Activated CD8-positive, alpha-beta T cell treated with anti-CD3 and anti-CD28 coated beads for 36 hours (primary cell): ENCODE measurements at regions not wholly inside any gene's neighbourhood (a gene's known extent, or its start where the extent isn't known, plus 50 kb on each side); places are given as distances from the start of the nearest gene placed in this dataset.

Experiments used
- ATAC-seq: fragments of 200-7000 bp; cut with Tn5 transposase; one replicate; pipeline ENCODE4 v1.10.0; 2021; ENCODE audit warnings: mild to moderate bottlenecking, moderate library complexity
- CTCF ChIA-PET: fragments of 350-600 bp; sonication (Branson Sonifier 250); formaldehyde crosslinking; loops from one replicate; lab custom pipeline; 2021; ENCODE audit warnings: antibody characterized with exemption; lab: Charles Lee
- POLR2A ChIA-PET: fragments of 350-600 bp; sonication (Branson Sonifier 250); formaldehyde crosslinking; loops from one replicate; lab custom pipeline; 2021; ENCODE audit warnings: antibody characterized with exemption; lab: Charles Lee
- DNase-seq: peaks from one replicate; pipeline ENCODE4 v3.0.0-alpha.2; 2020
- H3K27ac Mint-ChIP-seq: one replicate; pipeline ENCODE4 v1.8.0; 2021; ENCODE audit warnings: mild to moderate bottlenecking, mixed read lengths
- H3K27me3 Mint-ChIP-seq: one replicate; pipeline ENCODE4 v1.8.0; 2021; ENCODE audit warnings: mixed read lengths
- H3K36me3 Mint-ChIP-seq: one replicate; pipeline ENCODE4 v1.8.0; 2021; ENCODE audit warnings: low read depth, mixed read lengths
- H3K4me1 Mint-ChIP-seq: one replicate; pipeline ENCODE4 v1.8.0; 2021; ENCODE audit warnings: low read depth, mixed read lengths
- H3K4me3 Mint-ChIP-seq: one replicate; pipeline ENCODE4 v1.8.0; 2021; ENCODE audit warnings: mild to moderate bottlenecking, moderate library complexity, mixed read lengths
- H3K9me3 Mint-ChIP-seq: one replicate; pipeline ENCODE4 v1.8.0; 2021; ENCODE audit warnings: mixed read lengths
- intact Hi-C: fragments of 100-400 bp; cut with micrococcal nuclease; formaldehyde crosslinking; loops from one replicate; pipeline ENCODE4 v1.10.0; 2022
- TF ChIP-seq, protein P1 (sequence below): fragments of 200-600 bp; IDR thresholded peaks from one replicate; pipeline ENCODE4 v1.8.0; 2022; ENCODE audit warnings: antibody characterized with exemption, mild to moderate bottlenecking

DNA sequence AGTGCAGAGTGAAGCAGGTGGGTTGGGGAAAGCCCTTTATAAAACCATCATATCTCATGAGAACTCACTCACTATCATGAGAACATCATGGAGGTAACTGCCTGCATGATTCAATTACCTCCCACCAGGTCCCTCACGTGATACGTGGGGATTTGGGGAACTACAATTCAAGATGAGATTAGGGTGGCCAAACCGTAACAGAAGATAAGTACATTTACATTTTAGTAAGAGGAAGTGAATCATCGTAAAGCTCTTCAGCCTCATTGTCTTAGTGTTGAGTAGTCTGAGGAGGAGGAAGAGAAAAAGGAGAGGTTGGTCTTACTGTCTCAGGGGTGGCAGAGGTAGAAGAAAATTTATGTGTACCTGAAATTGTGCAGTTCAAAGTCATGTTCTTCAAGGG lies 1053.4 kb upstream of the ADGRL4 start:
- ATAC-seq (no peak), DNase-seq (no peak)
- H3K27me3 Mint-ChIP-seq, result no peaks in the 10 kb centered on the region
- no peak overlapping the region for H3K27ac Mint-ChIP-seq
- TF ChIP-seq, protein P1, sequence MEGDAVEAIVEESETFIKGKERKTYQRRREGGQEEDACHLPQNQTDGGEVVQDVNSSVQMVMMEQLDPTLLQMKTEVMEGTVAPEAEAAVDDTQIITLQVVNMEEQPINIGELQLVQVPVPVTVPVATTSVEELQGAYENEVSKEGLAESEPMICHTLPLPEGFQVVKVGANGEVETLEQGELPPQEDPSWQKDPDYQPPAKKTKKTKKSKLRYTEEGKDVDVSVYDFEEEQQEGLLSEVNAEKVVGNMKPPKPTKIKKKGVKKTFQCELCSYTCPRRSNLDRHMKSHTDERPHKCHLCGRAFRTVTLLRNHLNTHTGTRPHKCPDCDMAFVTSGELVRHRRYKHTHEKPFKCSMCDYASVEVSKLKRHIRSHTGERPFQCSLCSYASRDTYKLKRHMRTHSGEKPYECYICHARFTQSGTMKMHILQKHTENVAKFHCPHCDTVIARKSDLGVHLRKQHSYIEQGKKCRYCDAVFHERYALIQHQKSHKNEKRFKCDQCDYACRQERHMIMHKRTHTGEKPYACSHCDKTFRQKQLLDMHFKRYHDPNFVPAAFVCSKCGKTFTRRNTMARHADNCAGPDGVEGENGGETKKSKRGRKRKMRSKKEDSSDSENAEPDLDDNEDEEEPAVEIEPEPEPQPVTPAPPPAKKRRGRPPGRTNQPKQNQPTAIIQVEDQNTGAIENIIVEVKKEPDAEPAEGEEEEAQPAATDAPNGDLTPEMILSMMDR, result no peak
- ChIA-PET POLR2A (no interaction called here), CTCF (no interaction called here)
- no peaks in the 10 kb centered on the region for H3K36me3 Mint-ChIP-seq
- H3K4me3 Mint-ChIP-seq, result no peak overlapping the region
- H3K4me1 Mint-ChIP-seq, result no peaks in the 10 kb centered on the region
- peaks cover 7% of the 10 kb centered on the region for H3K9me3 Mint-ChIP-seq
- intact Hi-C loops, result no loop called here

DNA sequence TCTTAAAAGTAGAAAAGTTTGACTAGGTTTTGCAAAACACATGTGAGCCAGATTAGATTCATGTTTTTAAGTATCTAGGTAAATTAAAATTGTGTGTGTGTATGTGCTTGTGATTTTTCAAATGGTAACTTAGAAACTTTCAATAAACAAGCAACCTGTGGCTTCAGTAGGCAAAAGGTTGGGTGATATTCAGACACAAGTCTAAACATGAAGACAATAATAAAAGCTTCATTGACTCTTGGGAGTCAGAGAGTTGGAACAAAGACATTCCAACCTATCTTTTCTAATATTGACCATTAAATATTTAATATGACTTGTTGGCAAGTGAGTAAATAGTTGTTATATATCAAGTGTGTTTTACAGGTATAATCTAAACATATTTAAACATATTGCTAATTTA lies 1049.6 kb upstream of the ADGRL4 start:
- Mint-ChIP-seq H3K36me3 (no peaks in the 10 kb centered on the region), H3K4me1 (no peaks in the 10 kb centered on the region), H3K9me3 (peaks cover 13% of the 10 kb centered on the region), H3K4me3 (no peak overlapping the region), H3K27ac (no peak overlapping the region), H3K27me3 (no peaks in the 10 kb centered on the region)
- ChIA-PET POLR2A (no interaction called here), CTCF (no interaction called here)
- no peak for DNase-seq
- TF ChIP-seq, protein P1, result no peak
- no peak for ATAC-seq
- intact Hi-C loops, result no loop called here

DNA sequence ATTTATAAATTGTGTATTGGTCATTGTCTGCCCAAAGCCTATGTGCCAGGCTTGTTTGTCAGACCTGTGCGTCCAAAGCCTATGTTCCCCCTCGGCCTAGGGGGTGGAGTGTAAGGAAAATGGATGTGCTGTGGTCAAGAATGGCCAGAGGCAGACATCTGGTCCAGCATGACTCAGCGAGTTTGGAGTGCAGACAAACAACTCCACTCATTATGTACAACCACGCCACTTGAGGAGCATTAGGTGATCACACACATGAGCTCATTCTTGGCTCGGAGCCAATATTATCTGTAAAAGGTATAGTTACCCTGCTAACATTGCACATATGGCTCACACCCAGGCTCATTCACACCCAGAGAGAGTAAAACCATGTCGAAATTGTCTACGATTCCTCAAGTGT lies 1047.6 kb upstream of the ADGRL4 start:
- Mint-ChIP-seq H3K9me3 (peaks cover 7% of the 10 kb centered on the region), H3K4me1 (no peaks in the 10 kb centered on the region), H3K27ac (no peak overlapping the region), H3K36me3 (no peaks in the 10 kb centered on the region), H3K4me3 (no peak overlapping the region), H3K27me3 (no peaks in the 10 kb centered on the region)
- TF ChIP-seq, protein P1, result no peak
- ATAC-seq (no peak), DNase-seq (no peak)
- ChIA-PET POLR2A (no interaction called here), CTCF (no interaction called here)
- intact Hi-C loops, result no loop called here

DNA sequence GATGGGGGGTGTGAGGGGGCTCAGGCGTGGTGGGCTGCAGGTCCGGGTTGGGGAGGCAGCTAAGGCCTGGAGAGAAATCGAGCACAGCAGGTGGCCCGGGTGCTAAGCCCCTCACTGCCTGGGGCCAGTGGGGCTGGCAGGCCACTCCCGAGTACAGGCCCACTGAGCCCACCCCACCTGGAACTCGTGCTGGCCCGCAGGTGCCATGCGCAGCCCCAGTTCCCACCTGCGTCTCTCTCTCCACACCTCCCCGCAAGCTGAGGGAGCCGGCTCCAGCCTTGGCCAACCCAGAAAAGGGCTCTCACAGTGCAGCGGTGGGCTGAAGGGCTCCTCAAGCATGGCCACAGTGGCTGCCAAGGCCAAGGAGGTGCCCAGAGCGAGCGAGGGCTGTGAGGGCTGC lies 1047.1 kb upstream of the ADGRL4 start:
- peaks cover 7% of the 10 kb centered on the region for H3K9me3 Mint-ChIP-seq
- no peak overlapping the region for H3K27ac Mint-ChIP-seq
- TF ChIP-seq, protein P1, result no peak
- no peak overlapping the region for H3K4me3 Mint-ChIP-seq
- intact Hi-C loops, result no loop called here
- CTCF ChIA-PET, result no interaction called here
- POLR2A ChIA-PET, result no interaction called here
- DNase-seq (no peak), ATAC-seq (no peak)
- H3K27me3 Mint-ChIP-seq, result no peaks in the 10 kb centered on the region
- no peaks in the 10 kb centered on the region for H3K4me1 Mint-ChIP-seq
- H3K36me3 Mint-ChIP-seq, result no peaks in the 10 kb centered on the region

DNA sequence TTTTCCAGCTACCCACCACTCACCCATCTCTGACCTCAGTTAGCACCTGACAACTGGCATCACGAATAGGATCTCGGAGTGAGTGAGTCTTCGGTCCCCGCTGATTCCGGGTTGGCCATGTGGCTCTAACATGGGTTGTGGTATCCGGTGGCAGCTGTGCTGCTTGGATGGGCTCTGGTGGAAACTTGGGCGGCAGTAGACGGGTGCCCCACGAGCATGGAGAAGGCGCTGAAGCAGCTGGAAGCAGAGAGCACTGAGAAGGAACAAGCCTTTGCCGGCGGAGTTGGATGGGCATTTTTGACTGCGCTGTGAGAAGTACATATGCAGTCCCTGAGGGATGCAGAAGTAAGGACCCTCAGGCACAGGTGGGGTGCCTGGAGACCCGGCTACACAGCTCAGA lies 1044.0 kb upstream of the ADGRL4 start:
- no peaks in the 10 kb centered on the region for H3K27me3 Mint-ChIP-seq
- POLR2A ChIA-PET, result no interaction called here
- TF ChIP-seq, protein P1, result no peak
- DNase-seq, result no peak
- H3K4me1 Mint-ChIP-seq, result no peaks in the 10 kb centered on the region
- intact Hi-C loops, result no loop called here
- H3K4me3 Mint-ChIP-seq, result no peak overlapping the region
- H3K27ac Mint-ChIP-seq, result no peak overlapping the region
- no peaks in the 10 kb centered on the region for H3K36me3 Mint-ChIP-seq
- ATAC-seq, result no peak
- CTCF ChIA-PET, result no interaction called here
- peaks cover 11% of the 10 kb centered on the region for H3K9me3 Mint-ChIP-seq
